ENCODE measurements at regions not wholly inside any gene's neighbourhood (a gene's known extent, or its start where the extent isn't known, plus 50 kb on each side); places are given as distances from the start of the nearest gene placed in this dataset.

- Mint-ChIP-seq H3K36me3 (ENCODE audit: low read depth) (peaks cover 60% of the 10 kb centered on the region), H3K4me3 (no peak overlapping the region), H3K27me3 (ENCODE audit: insufficient read depth) (no peaks in the 10 kb centered on the region), H3K9me3 (no peaks in the 10 kb centered on the region), H3K4me1 (no peaks in the 10 kb centered on the region), H3K27ac (no peak overlapping the region)
- TF ChIP-seq CTCF (conservative IDR thresholded peaks at IDR 0.05), result no peak
- Histone ChIP-seq H3K4me3 (ENCODE audit: low read length) (no peak overlapping the region), H3K9ac (ENCODE audit: extremely low read depth, low read length, poor library complexity, severe bottlenecking) (no peak overlapping the region), H3K27ac (ENCODE audit: low read depth, low read length) (no peak overlapping the region), H3K27me3 (ENCODE audit: control insufficient read depth, insufficient read depth, low read length, poor library complexity, severe bottlenecking) (no peaks in the 10 kb centered on the region), H3K36me3 (ENCODE audit: control insufficient read depth, insufficient read depth, low read length) (peaks cover 37% of the 10 kb centered on the region), H3K9me3 (ENCODE audit: control insufficient read depth, low read length) (no peaks in the 10 kb centered on the region), H3K4me1 (ENCODE audit: control insufficient read depth, insufficient read depth, low read length) (no peaks in the 10 kb centered on the region)
- no peak for DNase-seq
- WGBS, 2 experiments (ENCODE audit: insufficient coverage in 1 of 2, insufficient read length in 1 of 2), result 83 to 88% methylated on average over 2 to 3 of the region's 5 CpGs
Observed at GRCh38 chrX:74225111-74225510, 78.9 kb upstream of the ZCCHC13 start.

- H3K9me3 Mint-ChIP-seq, result no peaks in the 10 kb centered on the region
- Histone ChIP-seq H3K27me3 (ENCODE audit: control insufficient read depth, insufficient read depth, low read length, poor library complexity, severe bottlenecking) (no peaks in the 10 kb centered on the region), H3K4me1 (ENCODE audit: control insufficient read depth, insufficient read depth, low read length) (no peaks in the 10 kb centered on the region), H3K27ac (ENCODE audit: low read depth, low read length) (no peak overlapping the region), H3K9ac (ENCODE audit: extremely low read depth, low read length, poor library complexity, severe bottlenecking) (no peak overlapping the region), H3K4me3 (ENCODE audit: low read length) (no peak overlapping the region), H3K36me3 (ENCODE audit: control insufficient read depth, insufficient read depth, low read length) (peaks cover 58% of the 10 kb centered on the region), H3K9me3 (ENCODE audit: control insufficient read depth, low read length) (no peaks in the 10 kb centered on the region)
- no peak overlapping the region for H3K4me3 Mint-ChIP-seq
- peaks cover 64% of the 10 kb centered on the region for H3K36me3 Mint-ChIP-seq (ENCODE audit: low read depth)
- H3K27me3 Mint-ChIP-seq (ENCODE audit: insufficient read depth), result no peaks in the 10 kb centered on the region
- 79% methylated on average over 2 of the region's 2 CpGs; no CpG with 5 or more reads in 1 of the 2 experiments for WGBS, 2 experiments (ENCODE audit: insufficient coverage in 1 of 2, insufficient read length in 1 of 2)
- H3K27ac Mint-ChIP-seq, result no peak overlapping the region
- TF ChIP-seq CTCF (conservative IDR thresholded peaks at IDR 0.05), result no peak
- DNase-seq, result no peak
- H3K4me1 Mint-ChIP-seq, result peaks cover 3% of the 10 kb centered on the region
Observed at GRCh38 chrX:74220277-74220676, 83.7 kb upstream of the ZCCHC13 start.

GRCh38 chrX:74218895-74219294 is 85.1 kb upstream of the ZCCHC13 start:
- no peak for TF ChIP-seq CTCF (conservative IDR thresholded peaks at IDR 0.05)
- no peak overlapping the region for H3K27ac ChIP-seq (ENCODE audit: low read depth, low read length)
- H3K9me3 ChIP-seq (ENCODE audit: control insufficient read depth, low read length), result peaks cover under 1% of the 10 kb centered on the region
- Mint-ChIP-seq H3K9me3 (no peaks in the 10 kb centered on the region), H3K4me3 (no peak overlapping the region), H3K4me1 (peaks cover 3% of the 10 kb centered on the region), H3K27me3 (ENCODE audit: insufficient read depth) (no peaks in the 10 kb centered on the region), H3K27ac (peak overlapping the region; percentile 22), H3K36me3 (ENCODE audit: low read depth) (peaks cover 66% of the 10 kb centered on the region)
- H3K4me3 ChIP-seq (ENCODE audit: low read length), result no peak overlapping the region
- no peaks in the 10 kb centered on the region for H3K4me1 ChIP-seq (ENCODE audit: control insufficient read depth, insufficient read depth, low read length)
- WGBS, 2 experiments (ENCODE audit: insufficient coverage in 1 of 2, insufficient read length in 1 of 2), result 96% methylated on average over 1 of the region's 1 CpG; no CpG with 5 or more reads in 1 of the 2 experiments
- no peaks in the 10 kb centered on the region for H3K27me3 ChIP-seq (ENCODE audit: control insufficient read depth, insufficient read depth, low read length, poor library complexity, severe bottlenecking)
- peaks cover 64% of the 10 kb centered on the region for H3K36me3 ChIP-seq (ENCODE audit: control insufficient read depth, insufficient read depth, low read length)
- no peak overlapping the region for H3K9ac ChIP-seq (ENCODE audit: extremely low read depth, low read length, poor library complexity, severe bottlenecking)
- no peak for DNase-seq
